ENCODE measurements at regions not wholly inside any gene's neighbourhood (a gene's known extent, or its start where the extent isn't known, plus 50 kb on each side); places are given as distances from the start of the nearest gene placed in this dataset.

DNA sequence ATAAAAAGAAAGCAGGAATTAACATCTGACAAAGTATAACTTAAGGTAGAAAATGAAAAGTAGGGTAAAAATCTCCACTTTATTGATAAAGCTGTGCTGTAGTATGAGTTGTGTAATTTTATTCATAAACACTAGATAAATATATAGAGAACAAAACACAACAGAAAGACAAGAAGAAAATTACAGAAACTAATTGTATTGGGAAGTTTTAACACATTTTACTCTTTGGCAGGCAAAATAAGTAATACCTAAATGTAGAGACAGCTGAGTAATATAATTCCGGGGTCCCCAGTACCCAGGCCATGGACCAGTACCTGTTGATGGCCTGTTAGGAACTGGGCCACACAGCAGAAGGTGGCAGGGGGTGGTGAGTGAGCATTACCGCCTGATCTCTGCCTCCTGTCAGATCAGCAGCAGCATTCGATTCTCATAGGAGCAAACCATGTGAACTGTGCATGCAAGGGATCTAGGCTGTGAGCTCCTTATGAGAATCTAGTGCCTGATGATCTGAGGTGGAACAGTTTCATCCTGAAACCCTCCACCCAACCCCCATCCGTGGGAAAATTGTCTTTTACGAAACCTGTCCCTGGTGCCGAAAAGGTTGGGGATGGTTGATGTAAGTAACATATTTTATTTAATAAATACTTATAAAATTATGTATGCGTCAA lies 84.4 kb upstream of the ETV6 start:
- H3K27ac ChIP-seq (ENCODE audit: insufficient read depth, low read depth, low read length): no peak overlapping the region
- CTCF ChIA-PET: no interaction called here
- FAIRE-seq (no peak), DNase-seq (ENCODE audit: low read depth, low spot score) (no peak)
- no peaks in the 10 kb centered on the region for H3K9me3 ChIP-seq (replicated peaks; ENCODE audit: control insufficient read depth, insufficient read depth, low read length)
- H3K9ac ChIP-seq (replicated peaks; ENCODE audit: extremely low read depth, insufficient read depth, low read length): no peak overlapping the region
- peaks cover 8 to 12% of the 10 kb centered on the region in 2 experiments for H3K27me3 ChIP-seq (ENCODE audit: control insufficient read depth in 2 of 2, insufficient read depth in 2 of 2, low read length in 2 of 2)
- POLR2A ChIA-PET: no interaction called here
- H3K9me1 ChIP-seq (replicated peaks; ENCODE audit: control insufficient read depth, extremely low read depth, insufficient read depth, low read length): no peaks in the 10 kb centered on the region
- BruUV-seq (replicated peaks): no TSS peak
- dilution Hi-C loops (cut with MboI; ENCODE audit: extremely low pct_ligation_motif_present, low sequenced_read_pairs) (no loop called here), intact Hi-C loops (cut with micrococcal nuclease) (no loop called here)
- no peaks in the 10 kb centered on the region for H4K20me1 ChIP-seq (replicated peaks; ENCODE audit: control insufficient read depth, extremely low read depth, insufficient read depth, low read length)
- no peaks in the 10 kb centered on the region for H3K79me2 ChIP-seq (ENCODE audit: control insufficient read depth, insufficient read depth, low read length)
- no peak overlapping the region for H3K4me2 ChIP-seq (ENCODE audit: insufficient read depth, low read length)
- no peak overlapping the region for H3K4me3 ChIP-seq (replicated peaks in 1 of 3; ENCODE audit: insufficient read depth in 1 of 3, low read depth in 1 of 3, low read length in 3 of 3)
- TF ChIP-seq POLR2AphosphoS5 (IDR thresholded peaks at IDR 0.05; ENCODE audit: insufficient read depth, low read depth, low read length) (no peak), POLR2A (IDR thresholded peaks at IDR 0.05; ENCODE audit: low read depth, low read length) (no peak), EZH2 (IDR thresholded peaks at IDR 0.05; ENCODE audit: borderline replicate concordance, low read depth, low read length, severe bottlenecking) (no peak), GATA2 (IDR thresholded peaks at IDR 0.05; ENCODE audit: insufficient read depth, insufficient read length, low read depth, low read length) (no peak), MAX (IDR thresholded peaks at IDR 0.05; ENCODE audit: insufficient read depth, insufficient read length) (no peak), JUN (IDR thresholded peaks at IDR 0.05; ENCODE audit: borderline replicate concordance, insufficient read depth, insufficient read length, low read depth) (no peak), MYC (IDR thresholded peaks at IDR 0.05; ENCODE audit: low read depth, low read length) (no peak), FOS (IDR thresholded peaks at IDR 0.05; ENCODE audit: borderline replicate concordance, insufficient read depth, low read length) (no peak)
- TF ChIP-seq, protein P1, sequence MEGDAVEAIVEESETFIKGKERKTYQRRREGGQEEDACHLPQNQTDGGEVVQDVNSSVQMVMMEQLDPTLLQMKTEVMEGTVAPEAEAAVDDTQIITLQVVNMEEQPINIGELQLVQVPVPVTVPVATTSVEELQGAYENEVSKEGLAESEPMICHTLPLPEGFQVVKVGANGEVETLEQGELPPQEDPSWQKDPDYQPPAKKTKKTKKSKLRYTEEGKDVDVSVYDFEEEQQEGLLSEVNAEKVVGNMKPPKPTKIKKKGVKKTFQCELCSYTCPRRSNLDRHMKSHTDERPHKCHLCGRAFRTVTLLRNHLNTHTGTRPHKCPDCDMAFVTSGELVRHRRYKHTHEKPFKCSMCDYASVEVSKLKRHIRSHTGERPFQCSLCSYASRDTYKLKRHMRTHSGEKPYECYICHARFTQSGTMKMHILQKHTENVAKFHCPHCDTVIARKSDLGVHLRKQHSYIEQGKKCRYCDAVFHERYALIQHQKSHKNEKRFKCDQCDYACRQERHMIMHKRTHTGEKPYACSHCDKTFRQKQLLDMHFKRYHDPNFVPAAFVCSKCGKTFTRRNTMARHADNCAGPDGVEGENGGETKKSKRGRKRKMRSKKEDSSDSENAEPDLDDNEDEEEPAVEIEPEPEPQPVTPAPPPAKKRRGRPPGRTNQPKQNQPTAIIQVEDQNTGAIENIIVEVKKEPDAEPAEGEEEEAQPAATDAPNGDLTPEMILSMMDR (IDR thresholded peaks at IDR 0.05; ENCODE audit: extremely low read depth in 1 of 2, insufficient read depth in 1 of 2, low read depth in 1 of 2, low read length in 2 of 2): no peak
- H3K4me1 ChIP-seq (ENCODE audit: control insufficient read depth, extremely low read depth, insufficient read depth, low read length): no peaks in the 10 kb centered on the region
- H3K36me3 ChIP-seq (ENCODE audit: control insufficient read depth in 2 of 2, extremely low read depth in 1 of 2, insufficient read depth in 2 of 2, low read length in 2 of 2): no peaks in the 10 kb centered on the region
- H2AFZ ChIP-seq (ENCODE audit: low read depth, low read length): no peak overlapping the region

All from endothelial cell of umbilical vein (primary cell).